Activated T-cell treated with anti-CD3 and anti-CD28 coated beads for 48 hours (primary cell): ENCODE measurements at regions not wholly inside any gene's neighbourhood (a gene's known extent, or its start where the extent isn't known, plus 50 kb on each side); places are given as distances from the start of the nearest gene placed in this dataset.
"Not testable (repeated sequence)": the region's sequence is repeated elsewhere in the genome, so short reads cannot be mapped to it uniquely, and the experiment has no call there.

Source experiments
- DNase-seq: peaks from one replicate; pipeline ENCODE4 v3.0.0-alpha.2; 2020; ENCODE audit warnings: low read depth

GRCh38 chr17:71486261-71486660, 634.6 kb upstream of the SOX9 start:
- no peak for DNase-seq

- DNase-seq, result no peak
These were observed 632.0 kb upstream of the SOX9 start for GRCh38 chr17:71488851-71489250.

GRCh38 chr17:71494062-71494855, 626.6 kb upstream of the SOX9 start:
- no peak for DNase-seq

GRCh38 chr17:71495420-71495819, 625.4 kb upstream of the SOX9 start:
- DNase-seq, result no peak

- no peak for DNase-seq
These were observed 624.3 kb upstream of the SOX9 start for GRCh38 chr17:71496552-71496951.

- no peak for DNase-seq
These were observed 619.9 kb upstream of the SOX9 start for GRCh38 chr17:71500761-71501555.

- no peak for DNase-seq
These were observed 619.1 kb upstream of the SOX9 start for GRCh38 chr17:71501711-71502110.

- DNase-seq, result no peak
These were observed 618.4 kb upstream of the SOX9 start for GRCh38 chr17:71502443-71502842.

GRCh38 chr17:71503710-71504465, 616.9 kb upstream of the SOX9 start:
- no peak for DNase-seq

GRCh38 chr17:71505200-71505599, 615.6 kb upstream of the SOX9 start:
- no peak for DNase-seq

- DNase-seq, result no peak
These were observed 614.8 kb upstream of the SOX9 start for GRCh38 chr17:71505981-71506380.

GRCh38 chr17:71511266-71511995, 609.4 kb upstream of the SOX9 start:
- DNase-seq, result no peak

- not testable (repeated sequence) for DNase-seq
These were observed 607.1 kb upstream of the SOX9 start for GRCh38 chr17:71513725-71514124.

- DNase-seq, result no peak
These were observed 604.7 kb upstream of the SOX9 start for GRCh38 chr17:71516149-71516548.

- DNase-seq, result no peak
These were observed 601.5 kb upstream of the SOX9 start for GRCh38 chr17:71519285-71519684.

GRCh38 chr17:71521724-71522123, 599.1 kb upstream of the SOX9 start:
- DNase-seq, result no peak

GRCh38 chr17:71522383-71522782, 598.4 kb upstream of the SOX9 start:
- no peak for DNase-seq

GRCh38 chr17:71527311-71527710, 593.5 kb upstream of the SOX9 start:
- no peak for DNase-seq

GRCh38 chr17:71528210-71528609, 592.6 kb upstream of the SOX9 start:
- no peak for DNase-seq

- no peak for DNase-seq
These were observed 590.6 kb upstream of the SOX9 start for GRCh38 chr17:71530248-71530647.

- no peak for DNase-seq
These were observed 585.5 kb upstream of the SOX9 start for GRCh38 chr17:71535321-71535720.

- DNase-seq, result no peak
These were observed 574.4 kb upstream of the SOX9 start for GRCh38 chr17:71546419-71546818.
